ENCODE measurements at regions not wholly inside any gene's neighbourhood (a gene's known extent, or its start where the extent isn't known, plus 50 kb on each side); places are given as distances from the start of the nearest gene placed in this dataset.

DNA sequence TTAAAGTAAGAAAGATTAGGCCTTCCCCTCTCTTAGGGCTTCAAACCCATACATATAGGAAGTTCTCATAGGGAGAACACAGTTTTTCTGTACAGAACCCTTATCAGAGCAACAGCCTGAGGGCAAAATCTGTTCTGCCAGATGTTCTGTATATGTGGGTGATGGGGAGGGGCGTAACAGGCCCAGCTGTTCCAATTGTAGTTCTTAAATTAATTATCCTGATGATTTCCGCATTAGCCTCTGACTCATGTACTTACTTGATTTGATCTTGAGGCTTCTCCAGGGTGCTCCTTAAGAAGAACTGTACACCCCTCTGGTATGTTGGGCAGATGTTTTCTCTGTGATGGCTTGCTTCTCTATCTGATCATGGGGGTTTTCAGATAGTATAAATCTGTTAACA, 123.1 kb upstream of the C11orf87 start:
- DNase-seq = no peak

GRCh38 chr11:109300211-109300610, 121.8 kb upstream of the C11orf87 start:
- DNase-seq = no peak

DNA sequence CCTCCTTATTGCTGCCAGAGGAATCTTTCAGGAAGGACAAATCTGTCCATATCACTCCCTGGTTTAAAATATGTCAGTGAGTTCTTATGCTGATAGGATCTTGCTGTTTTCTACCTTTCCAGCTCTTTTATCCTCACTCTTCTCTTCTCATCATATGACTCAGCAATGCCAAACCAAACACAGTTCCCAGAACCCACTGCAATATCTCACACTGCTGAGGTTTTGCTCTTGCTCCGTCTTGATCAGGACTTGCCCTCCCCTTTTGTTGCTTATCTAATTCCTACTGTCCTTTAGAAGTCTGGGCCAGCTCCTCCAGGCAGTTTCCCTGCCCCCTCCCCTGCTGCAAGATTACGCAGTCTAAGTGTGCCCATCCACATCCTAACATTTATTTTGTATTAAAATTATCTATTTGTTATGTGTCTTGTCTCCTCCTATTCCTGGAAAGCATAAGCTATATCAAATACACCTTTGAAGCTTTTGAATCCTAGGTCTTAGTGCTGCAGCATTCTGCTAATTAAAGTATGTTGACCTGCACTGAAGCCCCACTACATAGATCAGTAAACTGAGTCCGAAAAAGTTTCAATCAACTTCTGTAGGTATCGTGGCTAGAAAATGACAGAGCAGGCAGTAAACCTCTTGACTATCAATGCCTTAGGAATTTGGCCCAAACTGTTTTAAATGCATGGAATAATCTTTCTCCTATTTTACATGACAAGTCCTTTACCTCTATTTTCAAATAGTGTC, 119.2 kb upstream of the C11orf87 start:
- no peak for DNase-seq

DNA sequence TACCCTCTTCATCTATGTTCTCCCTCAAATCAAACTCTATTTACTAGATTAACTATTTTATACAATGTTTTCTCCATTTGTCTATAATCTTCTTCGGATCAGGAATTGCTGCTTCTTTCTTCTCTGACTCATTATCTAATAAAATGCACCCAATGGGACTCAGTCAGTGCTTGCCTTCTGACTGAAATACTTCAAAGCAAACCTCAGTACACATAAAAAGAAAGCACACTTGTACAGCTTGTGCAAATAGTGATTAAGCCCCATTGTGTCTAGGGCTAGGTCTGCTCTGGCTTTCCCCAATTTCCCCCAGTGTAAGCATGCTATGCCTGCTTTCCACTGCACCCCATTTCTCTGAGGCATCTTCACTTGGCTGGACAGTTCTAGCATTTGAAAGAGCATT, 118.6 kb upstream of the C11orf87 start:
- no peak for DNase-seq

DNA sequence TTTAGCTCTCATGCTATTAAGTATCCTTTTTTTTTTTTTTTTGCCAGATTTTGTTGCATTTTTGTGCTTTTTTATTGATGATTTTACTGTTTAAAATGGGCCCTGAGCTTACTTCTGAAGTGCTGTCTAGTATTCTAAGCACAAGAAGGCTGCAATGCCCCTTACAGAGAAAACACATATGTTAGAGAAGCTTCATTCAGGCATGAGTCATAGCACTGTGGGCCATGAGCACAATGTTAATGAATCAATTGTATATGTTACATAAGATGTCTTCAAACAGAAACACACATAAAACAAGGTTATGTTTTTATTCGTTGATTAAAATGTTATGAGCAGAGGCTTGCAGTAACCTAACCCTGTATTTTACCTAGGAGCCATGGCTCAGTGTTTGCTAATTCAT, 117.8 kb upstream of the C11orf87 start:
- DNase-seq = no peak

GRCh38 chr11:109305009-109305408, 117.0 kb upstream of the C11orf87 start:
- DNase-seq = no peak

GRCh38 chr11:109306322-109306721, 115.7 kb upstream of the C11orf87 start:
- DNase-seq = no peak

- no peak for DNase-seq
Observed at GRCh38 chr11:109307366-109307765, 114.6 kb upstream of the C11orf87 start.

GRCh38 chr11:109308551-109308950, 113.4 kb upstream of the C11orf87 start:
- no peak for DNase-seq

DNA sequence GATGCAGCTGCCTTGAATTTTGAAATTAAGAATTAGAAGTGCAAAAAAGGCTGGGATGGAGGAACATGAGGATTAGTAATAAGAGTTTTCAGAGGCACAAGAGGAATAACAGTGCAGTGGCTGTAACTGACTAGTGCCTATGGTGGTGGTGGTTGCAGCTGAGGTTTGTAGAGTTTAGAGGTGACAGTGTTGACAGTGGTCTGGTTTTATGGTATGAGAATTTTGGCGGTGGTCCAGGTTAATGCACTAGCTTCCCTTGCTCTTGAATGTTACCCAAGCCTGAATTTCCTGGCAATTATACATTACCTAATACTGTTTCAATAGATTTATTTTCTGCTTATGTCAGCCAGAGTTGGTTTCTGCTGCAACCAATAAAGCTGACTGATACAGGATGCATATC, 112.8 kb upstream of the C11orf87 start:
- no peak for DNase-seq

GRCh38 chr11:109317726-109318125, 104.3 kb upstream of the C11orf87 start:
- no peak for DNase-seq

GRCh38 chr11:109320595-109320994, 101.4 kb upstream of the C11orf87 start:
- no peak for DNase-seq

GRCh38 chr11:109326781-109327180, 95.2 kb upstream of the C11orf87 start:
- no peak for DNase-seq

DNA sequence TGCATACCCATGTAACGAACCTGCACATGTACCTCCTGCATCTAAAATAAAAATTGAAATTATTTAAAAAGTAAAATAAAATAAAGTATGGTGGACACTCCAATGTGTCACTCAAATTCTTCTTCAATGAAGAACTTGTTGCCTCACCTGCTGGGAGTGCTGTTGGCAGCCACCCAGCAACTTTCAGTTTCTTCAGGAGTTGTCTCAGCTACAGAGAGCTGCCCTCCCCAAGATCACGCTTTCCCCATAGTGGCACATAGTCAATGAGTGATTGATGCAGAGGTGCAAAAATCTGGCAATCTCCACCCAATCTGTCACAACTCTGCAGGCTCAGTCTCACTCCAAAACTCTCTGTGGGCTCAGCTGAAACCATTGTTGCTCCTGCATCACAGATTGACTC, 92.3 kb upstream of the C11orf87 start:
- no peak for DNase-seq

GRCh38 chr11:109338131-109338530, 83.9 kb upstream of the C11orf87 start:
- DNase-seq = no peak

GRCh38 chr11:109342261-109342660, 79.7 kb upstream of the C11orf87 start:
- no peak for DNase-seq

DNA sequence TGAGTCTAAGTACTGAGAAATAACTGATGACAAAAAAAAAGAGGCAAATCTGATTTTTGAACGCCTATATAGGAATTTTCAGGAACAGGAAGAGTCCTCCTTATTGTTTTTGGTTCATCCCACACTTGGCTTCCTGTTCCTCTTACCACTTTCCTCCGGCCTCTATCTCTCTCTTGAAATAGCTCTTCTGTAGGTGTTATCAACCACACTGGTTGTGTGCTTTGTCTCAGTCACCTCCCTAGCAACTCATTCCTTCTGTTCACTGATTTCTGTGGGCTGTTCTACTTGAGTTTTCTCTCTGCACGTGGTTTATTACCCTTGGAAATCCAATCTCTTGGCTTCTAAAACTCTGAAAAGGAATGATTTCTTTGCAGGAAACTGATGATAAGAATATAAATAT, 78.7 kb upstream of the C11orf87 start:
- DNase-seq = no peak

- no peak for DNase-seq
Observed at GRCh38 chr11:109347304-109347703, 74.7 kb upstream of the C11orf87 start.

GRCh38 chr11:109349276-109350080, 72.5 kb upstream of the C11orf87 start:
- no peak for DNase-seq

DNA sequence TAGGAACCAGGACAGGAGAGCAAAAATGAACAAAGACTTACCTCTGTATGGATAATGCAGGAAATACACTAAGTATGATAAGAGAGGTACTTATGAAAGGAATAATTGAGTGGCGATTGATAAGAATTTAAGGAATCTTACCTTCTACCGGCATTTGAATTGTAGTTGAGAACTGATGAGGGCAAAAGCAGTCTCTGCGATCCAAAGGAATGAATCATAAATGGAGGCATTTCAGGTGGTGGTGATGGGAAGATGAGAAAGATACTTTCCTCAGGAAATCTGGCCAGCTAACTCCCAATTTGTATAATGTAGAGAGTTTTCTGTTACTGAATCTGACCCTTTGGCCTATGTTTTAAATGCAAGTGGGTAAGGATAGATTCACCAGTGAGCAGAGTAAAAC, 71.9 kb upstream of the C11orf87 start:
- DNase-seq = no peak

GRCh38 chr11:109362059-109362458, 59.9 kb upstream of the C11orf87 start:
- DNase-seq = no peak

DNA sequence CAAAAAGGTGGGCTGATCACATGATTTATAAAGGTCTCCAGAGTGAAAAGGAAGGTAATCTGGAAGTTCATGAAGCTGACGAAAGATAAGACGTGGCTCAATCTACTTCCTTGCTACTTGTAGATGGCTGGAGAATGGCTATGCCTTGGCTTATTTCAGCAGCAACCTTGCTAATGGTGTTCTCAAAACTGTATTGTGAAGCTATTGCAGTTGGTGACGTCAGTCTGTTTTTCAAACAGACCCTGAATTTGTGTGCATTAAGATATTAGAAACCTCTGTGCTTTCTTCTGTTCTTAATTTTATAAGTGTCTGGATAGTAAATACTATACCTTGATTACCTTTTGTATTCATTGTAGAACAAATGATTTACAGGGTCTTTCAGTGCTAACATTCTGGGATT, 58.3 kb upstream of the C11orf87 start:
- DNase-seq = no peak

GRCh38 chr11:109364851-109365250, 57.1 kb upstream of the C11orf87 start:
- DNase-seq = no peak

DNA sequence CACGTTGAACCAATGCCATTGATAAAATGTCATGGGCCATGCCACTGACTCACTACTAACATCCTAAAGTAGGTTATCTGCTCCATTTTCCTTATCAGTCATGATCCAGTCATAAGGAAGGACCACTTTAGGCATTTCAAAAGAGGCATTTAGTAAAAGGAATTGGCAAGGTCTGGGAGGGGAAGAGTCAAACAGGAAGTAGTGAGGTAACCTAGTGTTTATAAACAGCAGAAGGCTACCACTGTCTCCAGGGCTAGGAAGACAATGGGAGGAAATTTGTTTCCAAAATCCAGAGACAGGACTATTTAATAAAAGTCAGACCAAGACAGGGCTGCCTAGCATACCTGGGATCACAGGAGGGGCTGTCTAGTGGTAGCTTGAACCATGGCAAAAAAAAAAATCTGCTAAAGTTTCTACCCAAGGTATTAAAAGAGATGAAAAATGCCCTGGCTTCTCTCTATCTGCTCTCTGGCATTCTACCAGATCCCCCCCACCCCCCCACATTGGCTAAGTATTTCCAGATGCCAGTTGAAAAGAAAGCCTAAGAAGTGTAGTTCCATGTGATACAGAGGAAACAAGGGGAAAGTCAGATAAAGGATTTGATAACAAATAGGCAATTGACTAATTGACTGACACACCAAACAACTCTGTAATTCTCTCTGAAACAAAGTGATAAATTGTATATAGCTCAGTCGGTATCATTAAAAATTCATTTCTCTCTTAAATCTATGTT, 50.4 kb upstream of the C11orf87 start:
- DNase-seq = no peak
